SK-N-SH (cell line): ENCODE measurements at regions not wholly inside any gene's neighbourhood (a gene's known extent, or its start where the extent isn't known, plus 50 kb on each side); places are given as distances from the start of the nearest gene placed in this dataset.

Experiments used
- CTCF ChIA-PET: fragments of 300-600, 350-600 bp; formaldehyde crosslinking; extraction: SDS; loops from one replicate; lab custom pipeline; 2021; lab: Yijun Ruan, JAX
- POLR2A ChIA-PET: fragments of 350-600 bp; sonication (Branson Sonifier 250); formaldehyde crosslinking; extraction: SDS; loops from one replicate; lab custom pipeline; 2020; ENCODE audit warnings: antibody characterized with exemption, inconsistent platforms; lab: Yijun Ruan, JAX
- DNase-seq: peaks from one replicate; pipeline ENCODE4 v3.0.0; 2012
- H2AFZ ChIP-seq: fragments of 200-600 bp; sonication (generic); 2 replicates; pipeline ENCODE4 v1.8.1; 2016; ENCODE audit warnings: antibody characterized with exemption, mild to moderate bottlenecking, low read depth
- H3F3A ChIP-seq: fragments of 200-600 bp; sonication (generic); replicated peaks from 2 replicates; pipeline ENCODE3; 2016; ENCODE audit warnings: antibody characterized with exemption, mild to moderate bottlenecking; ENCODE audit not compliant: insufficient read depth
- H3K27ac ChIP-seq, 2 experiments: fragments of 200-500 bp in 1 of 2; fragments of 200-600 bp in 1 of 2; sonication (Bioruptor generic) in 1 of 2; sonication (generic), shearing (Covaris generic) in 1 of 2; 2 replicates each; pipeline versions ENCODE4 v1.5.1 to v1.6.1; 2014 to 2016; ENCODE audit warnings: low read depth in 2 of 2, inconsistent platforms in 1 of 2, low read length in 1 of 2, mild to moderate bottlenecking in 1 of 2, mixed read lengths in 1 of 2
- H3K27me3 ChIP-seq: fragments of 200-600 bp; sonication (generic), shearing (Covaris generic); 2 replicates; pipeline ENCODE4 v1.6.1; 2016; ENCODE audit warnings: mixed run types; ENCODE audit not compliant: insufficient read depth
- H3K36me3 ChIP-seq, 2 experiments: fragments of 200-500 bp in 1 of 2; fragments of 200-600 bp in 1 of 2; sonication (Bioruptor generic) in 1 of 2; sonication (generic) in 1 of 2; replicated peaks in 1 of 2; 2 replicates each; pipeline versions ENCODE3 to v1.5.1; 2014 to 2016; ENCODE audit warnings: low read length in 1 of 2, mild to moderate bottlenecking in 1 of 2; ENCODE audit not compliant: insufficient read depth in 2 of 2, control insufficient read depth in 1 of 2
- H3K4me1 ChIP-seq, 2 experiments: fragments of 200-500 bp in 1 of 2; fragments of 200-600 bp in 1 of 2; sonication (Bioruptor generic) in 1 of 2; sonication (generic), shearing (Covaris generic) in 1 of 2; 2 replicates each; pipeline versions ENCODE4 v1.5.1 to v1.6.1; 2014 to 2016; ENCODE audit warnings: low read depth in 1 of 2, low read length in 1 of 2, mixed run types in 1 of 2; ENCODE audit not compliant: insufficient read depth in 2 of 2, control insufficient read depth in 1 of 2
- H3K4me2 ChIP-seq: fragments of 200-600 bp; sonication (generic), shearing (Covaris generic); 2 replicates; pipeline ENCODE4 v1.6.1; 2017; ENCODE audit warnings: mixed run types
- H3K4me3 ChIP-seq, 2 experiments: fragments of 200-500 bp in 1 of 2; fragments of 200-600 bp in 1 of 2; sonication (Bioruptor generic) in 1 of 2; sonication (generic), shearing (Covaris generic) in 1 of 2; 2 replicates each; pipeline versions ENCODE4 v1.5.1 to v1.8.1; 2014 to 2016; ENCODE audit warnings: low read depth in 2 of 2, inconsistent platforms in 1 of 2, low read length in 1 of 2, mild to moderate bottlenecking in 1 of 2, mixed read lengths in 1 of 2, moderate library complexity in 1 of 2
- H3K79me2 ChIP-seq: fragments of 200-600 bp; sonication (generic); 2 replicates; pipeline ENCODE4 v1.8.1; 2017; ENCODE audit warnings: mild to moderate bottlenecking; ENCODE audit not compliant: insufficient read depth
- H3K9ac ChIP-seq: fragments of 200-600 bp; sonication (generic); 2 replicates; pipeline ENCODE4 v1.6.1; 2017; ENCODE audit warnings: mixed run types
- H3K9me2 ChIP-seq: fragments of 200-600 bp; sonication (generic); 2 replicates; pipeline ENCODE4 v1.6.1; 2017; ENCODE audit warnings: mixed run types
- H3K9me3 ChIP-seq: fragments of 200-600 bp; sonication (generic); 2 replicates; pipeline ENCODE4 v1.6.1; 2017; ENCODE audit warnings: mixed run types, mild to moderate bottlenecking, moderate library complexity
- H4K20me1 ChIP-seq: fragments of 200-600 bp; sonication (generic); 2 replicates; pipeline ENCODE4 v1.6.1; 2017; ENCODE audit warnings: mild to moderate bottlenecking, mixed run types; ENCODE audit not compliant: insufficient read depth
- FOXM1 ChIP-seq: IDR thresholded peaks from 2 replicates; pipeline ENCODE4 v1.4.0; 2012; ENCODE audit warnings: low read depth, mild to moderate bottlenecking
- GABPA ChIP-seq: IDR thresholded peaks from 2 replicates; pipeline ENCODE4 v1.4.0; 2012; ENCODE audit warnings: low read depth, mild to moderate bottlenecking
- JUND ChIP-seq: IDR thresholded peaks from 2 replicates; pipeline ENCODE4 v1.4.0; 2012
- POLR2AphosphoS5 ChIP-seq: IDR thresholded peaks from 2 replicates; pipeline ENCODE4 v1.6.1; 2012; ENCODE audit warnings: low read depth, low read length
- RFX5 ChIP-seq: IDR thresholded peaks from 2 replicates; pipeline ENCODE4 v1.6.1; 2012; ENCODE audit warnings: mild to moderate bottlenecking, improper control_type of control experiment, low read length
- SMC3 ChIP-seq: IDR thresholded peaks from 2 replicates; pipeline ENCODE4 v1.6.1; 2012; ENCODE audit warnings: low read depth, low read length, improper control_type of control experiment
- TCF12 ChIP-seq: IDR thresholded peaks from 2 replicates; pipeline ENCODE4 v1.4.0; 2012
- YY1 ChIP-seq: IDR thresholded peaks from 2 replicates; pipeline ENCODE4 v1.4.0; 2012; ENCODE audit warnings: low read depth, mild to moderate bottlenecking
- WGBS: methylation state at CpG from one replicate; pipeline ENCODE4 v1.1.6; 2017; ENCODE audit warnings: low lambda C conversion rate; 5-methylcytosine and 5-hydroxymethylcytosine counted together
- TF ChIP-seq, protein P1 (sequence below): fragments of 150-350 bp; IDR thresholded peaks from 2 replicates; pipeline ENCODE4 v1.6.1; 2017; ENCODE audit warnings: antibody characterized with exemption, low read length, low read depth, borderline replicate concordance
- TF ChIP-seq, protein P2 (sequence below): IDR thresholded peaks from 2 replicates; pipeline ENCODE4 v1.4.0; 2012; ENCODE audit warnings: low read depth, borderline replicate concordance
- TF ChIP-seq, protein P3 (sequence below): IDR thresholded peaks from 2 replicates; pipeline ENCODE4; 2012
- TF ChIP-seq, protein P4 (sequence below): fragments of 200-600 bp; sonication (generic); IDR thresholded peaks from 2 replicates; pipeline ENCODE4 v1.6.1; 2017; ENCODE audit warnings: antibody characterized with exemption, mild to moderate bottlenecking, moderate library complexity
- TF ChIP-seq, protein P5 (sequence below): IDR thresholded peaks from 2 replicates; pipeline ENCODE4 v1.4.0; 2012; ENCODE audit warnings: low read depth

DNA sequence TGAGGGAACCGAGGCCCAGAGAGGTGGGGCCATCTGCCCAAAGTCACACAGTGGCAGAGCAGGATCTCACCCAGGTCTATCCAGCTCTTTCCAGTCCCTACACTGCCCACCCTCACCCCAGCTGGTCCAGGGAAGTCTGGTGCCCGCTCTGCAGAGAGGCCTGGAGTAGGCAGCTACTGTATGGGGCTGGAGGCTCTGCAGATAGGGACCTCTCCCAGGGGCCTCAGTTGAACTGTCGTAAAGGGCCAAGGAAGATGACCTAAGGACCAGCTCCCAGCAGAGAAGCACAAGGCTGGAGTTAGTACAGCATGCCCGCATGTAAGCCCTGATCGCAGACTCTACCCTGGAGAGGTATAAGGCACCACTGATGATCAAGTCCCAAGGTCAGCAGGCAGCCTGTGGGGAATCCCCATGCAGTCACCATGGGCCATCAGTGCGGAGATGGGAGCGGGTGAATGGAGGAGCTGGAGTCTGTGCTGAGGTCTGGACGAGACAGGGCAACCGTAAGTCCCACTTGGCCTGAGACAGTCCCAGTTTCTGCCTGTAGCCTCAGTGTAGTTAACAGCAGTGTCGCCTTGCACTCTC, 320.2 kb downstream of the MATN1 start:
- no peaks in the 10 kb centered on the region for H3F3A ChIP-seq
- no peaks in the 10 kb centered on the region for H3K9me2 ChIP-seq
- peaks cover 0 to 17% of the 10 kb centered on the region in 2 experiments; a peak in 2 of 4 replicates for H3K4me1 ChIP-seq
- DNase-seq = no peak
- TF ChIP-seq SMC3 (no peak), RFX5 (no peak), GABPA (no peak), POLR2AphosphoS5 (no peak), YY1 (no peak), JUND (no peak)
- TF ChIP-seq, protein P1, sequence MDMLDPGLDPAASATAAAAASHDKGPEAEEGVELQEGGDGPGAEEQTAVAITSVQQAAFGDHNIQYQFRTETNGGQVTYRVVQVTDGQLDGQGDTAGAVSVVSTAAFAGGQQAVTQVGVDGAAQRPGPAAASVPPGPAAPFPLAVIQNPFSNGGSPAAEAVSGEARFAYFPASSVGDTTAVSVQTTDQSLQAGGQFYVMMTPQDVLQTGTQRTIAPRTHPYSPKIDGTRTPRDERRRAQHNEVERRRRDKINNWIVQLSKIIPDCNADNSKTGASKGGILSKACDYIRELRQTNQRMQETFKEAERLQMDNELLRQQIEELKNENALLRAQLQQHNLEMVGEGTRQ = no peak
- TF ChIP-seq, protein P2, sequence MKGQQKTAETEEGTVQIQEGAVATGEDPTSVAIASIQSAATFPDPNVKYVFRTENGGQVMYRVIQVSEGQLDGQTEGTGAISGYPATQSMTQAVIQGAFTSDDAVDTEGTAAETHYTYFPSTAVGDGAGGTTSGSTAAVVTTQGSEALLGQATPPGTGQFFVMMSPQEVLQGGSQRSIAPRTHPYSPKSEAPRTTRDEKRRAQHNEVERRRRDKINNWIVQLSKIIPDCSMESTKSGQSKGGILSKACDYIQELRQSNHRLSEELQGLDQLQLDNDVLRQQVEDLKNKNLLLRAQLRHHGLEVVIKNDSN = no peak
- TF ChIP-seq, all 33 proteins: peak for 0
- Histone ChIP-seq H2AFZ (no peak overlapping the region), H3K4me2 (no peak overlapping the region), H3K27me3 (no peaks in the 10 kb centered on the region), H4K20me1 (no peaks in the 10 kb centered on the region), H3K4me3 (no peak overlapping the region), H3K36me3 (no peaks in the 10 kb centered on the region), H3K9me3 (no peaks in the 10 kb centered on the region), H3K9ac (no peak overlapping the region), H3K79me2 (no peaks in the 10 kb centered on the region), H3K27ac (no peak overlapping the region)
- CTCF ChIA-PET = no interaction called here
- POLR2A ChIA-PET = no interaction called here
- WGBS = 49% methylated on average over 8 of the region's 10 CpGs

DNA sequence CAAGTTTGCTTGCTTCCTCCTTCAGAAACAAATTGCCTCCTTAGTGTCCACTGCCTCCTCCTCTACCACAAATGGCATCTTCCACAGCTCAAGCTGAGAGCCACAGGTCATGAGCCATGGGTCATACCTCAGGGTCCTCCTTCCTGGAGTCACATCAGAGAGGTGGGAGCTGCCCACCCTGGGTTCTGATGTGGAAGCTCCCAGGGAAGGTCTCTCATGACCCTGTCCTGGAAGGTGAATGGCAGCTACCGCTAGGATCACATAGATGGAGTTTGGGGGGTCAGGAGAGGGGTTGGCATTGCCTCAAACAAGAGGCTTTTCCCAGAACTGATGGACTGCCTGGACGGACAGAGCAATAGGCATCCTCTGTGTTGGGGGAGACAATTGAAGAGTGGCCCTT, 321.4 kb downstream of the MATN1 start:
- Histone ChIP-seq H3K27me3 (no peaks in the 10 kb centered on the region), H3K9ac (no peak overlapping the region), H3F3A (no peaks in the 10 kb centered on the region), H4K20me1 (no peaks in the 10 kb centered on the region), H3K79me2 (no peaks in the 10 kb centered on the region), H3K9me3 (no peaks in the 10 kb centered on the region), H3K4me3 (no peak overlapping the region), H2AFZ (no peak overlapping the region), H3K9me2 (no peaks in the 10 kb centered on the region), H3K4me2 (no peak overlapping the region), H3K4me1 (peaks cover 0 to 6% of the 10 kb centered on the region in 2 experiments; a peak in 1 of 4 replicates), H3K36me3 (no peaks in the 10 kb centered on the region), H3K27ac (no peak overlapping the region)
- TF ChIP-seq TCF12 (no peak), SMC3 (no peak), FOXM1 (no peak)
- TF ChIP-seq, protein P3, sequence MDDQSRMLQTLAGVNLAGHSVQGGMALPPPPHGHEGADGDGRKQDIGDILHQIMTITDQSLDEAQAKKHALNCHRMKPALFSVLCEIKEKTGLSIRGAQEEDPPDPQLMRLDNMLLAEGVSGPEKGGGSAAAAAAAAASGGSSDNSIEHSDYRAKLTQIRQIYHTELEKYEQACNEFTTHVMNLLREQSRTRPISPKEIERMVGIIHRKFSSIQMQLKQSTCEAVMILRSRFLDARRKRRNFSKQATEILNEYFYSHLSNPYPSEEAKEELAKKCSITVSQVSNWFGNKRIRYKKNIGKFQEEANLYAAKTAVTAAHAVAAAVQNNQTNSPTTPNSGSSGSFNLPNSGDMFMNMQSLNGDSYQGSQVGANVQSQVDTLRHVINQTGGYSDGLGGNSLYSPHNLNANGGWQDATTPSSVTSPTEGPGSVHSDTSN = no peak
- TF ChIP-seq, protein P4, sequence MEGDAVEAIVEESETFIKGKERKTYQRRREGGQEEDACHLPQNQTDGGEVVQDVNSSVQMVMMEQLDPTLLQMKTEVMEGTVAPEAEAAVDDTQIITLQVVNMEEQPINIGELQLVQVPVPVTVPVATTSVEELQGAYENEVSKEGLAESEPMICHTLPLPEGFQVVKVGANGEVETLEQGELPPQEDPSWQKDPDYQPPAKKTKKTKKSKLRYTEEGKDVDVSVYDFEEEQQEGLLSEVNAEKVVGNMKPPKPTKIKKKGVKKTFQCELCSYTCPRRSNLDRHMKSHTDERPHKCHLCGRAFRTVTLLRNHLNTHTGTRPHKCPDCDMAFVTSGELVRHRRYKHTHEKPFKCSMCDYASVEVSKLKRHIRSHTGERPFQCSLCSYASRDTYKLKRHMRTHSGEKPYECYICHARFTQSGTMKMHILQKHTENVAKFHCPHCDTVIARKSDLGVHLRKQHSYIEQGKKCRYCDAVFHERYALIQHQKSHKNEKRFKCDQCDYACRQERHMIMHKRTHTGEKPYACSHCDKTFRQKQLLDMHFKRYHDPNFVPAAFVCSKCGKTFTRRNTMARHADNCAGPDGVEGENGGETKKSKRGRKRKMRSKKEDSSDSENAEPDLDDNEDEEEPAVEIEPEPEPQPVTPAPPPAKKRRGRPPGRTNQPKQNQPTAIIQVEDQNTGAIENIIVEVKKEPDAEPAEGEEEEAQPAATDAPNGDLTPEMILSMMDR = no peak
- TF ChIP-seq, protein P5, sequence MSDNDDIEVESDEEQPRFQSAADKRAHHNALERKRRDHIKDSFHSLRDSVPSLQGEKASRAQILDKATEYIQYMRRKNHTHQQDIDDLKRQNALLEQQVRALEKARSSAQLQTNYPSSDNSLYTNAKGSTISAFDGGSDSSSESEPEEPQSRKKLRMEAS = no peak
- POLR2A ChIA-PET = no interaction called here
- WGBS = 14% methylated on average over 2 of the region's 2 CpGs
- no peak for DNase-seq
- CTCF ChIA-PET = no interaction called here
